HUES6 (cell line): ENCODE measurements at regions not wholly inside any gene's neighbourhood (a gene's known extent, or its start where the extent isn't known, plus 50 kb on each side); places are given as distances from the start of the nearest gene placed in this dataset.

ENCODE experiments used
- H3K27ac ChIP-seq: 2 replicates; pipeline ENCODE4 v1.7.0; 2013; ENCODE audit warnings: low read depth, mild to moderate bottlenecking, low read length, inconsistent platforms
- H3K27me3 ChIP-seq: 2 replicates; pipeline ENCODE4 v1.6.1; 2013; ENCODE audit warnings: low read length; ENCODE audit not compliant: control insufficient read depth, insufficient read depth
- H3K36me3 ChIP-seq: 2 replicates; pipeline ENCODE4 v1.6.1; 2013; ENCODE audit warnings: low read length; ENCODE audit not compliant: control insufficient read depth, insufficient read depth
- H3K4me1 ChIP-seq: 2 replicates; pipeline ENCODE4 v1.6.1; 2013; ENCODE audit warnings: low read length; ENCODE audit not compliant: control insufficient read depth, insufficient read depth
- H3K4me3 ChIP-seq: 2 replicates; pipeline ENCODE4 v1.5.1; 2013; ENCODE audit warnings: low read depth, low read length
- H3K9ac ChIP-seq: one replicate; pipeline ENCODE4 v1.6.1; 2013; ENCODE audit warnings: mild to moderate bottlenecking, low read length
- H3K9me3 ChIP-seq: 2 replicates; pipeline ENCODE4 v1.6.1; 2013; ENCODE audit warnings: low read depth, low read length; ENCODE audit not compliant: control insufficient read depth, insufficient read depth

DNA sequence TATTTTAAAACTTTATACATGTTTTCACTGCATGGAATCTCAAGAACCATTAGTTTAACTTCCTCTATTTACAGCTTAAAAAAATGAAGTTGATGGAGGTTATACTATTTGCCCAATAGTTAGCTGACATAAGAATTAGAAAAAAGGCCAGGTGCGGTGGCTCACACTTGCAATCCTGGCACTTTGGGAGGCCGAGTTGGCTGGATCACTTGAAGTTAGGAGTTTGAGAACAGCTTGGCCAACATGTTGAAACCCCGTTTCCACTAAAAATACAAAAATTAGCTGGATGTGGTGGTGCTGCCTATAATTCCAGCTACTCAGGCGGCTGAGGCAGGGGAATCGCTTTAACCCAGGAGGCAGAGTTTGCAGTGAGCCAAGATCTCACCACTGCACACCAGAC lies 125.1 kb upstream of the CDH19 start:
- no peak overlapping the region for H3K27ac ChIP-seq
- no peaks in the 10 kb centered on the region for H3K9me3 ChIP-seq
- no peaks in the 10 kb centered on the region for H3K27me3 ChIP-seq
- H3K36me3 ChIP-seq, result no peaks in the 10 kb centered on the region
- H3K9ac ChIP-seq, result no peak overlapping the region
- H3K4me3 ChIP-seq, result no peak overlapping the region
- H3K4me1 ChIP-seq, result no peaks in the 10 kb centered on the region

DNA sequence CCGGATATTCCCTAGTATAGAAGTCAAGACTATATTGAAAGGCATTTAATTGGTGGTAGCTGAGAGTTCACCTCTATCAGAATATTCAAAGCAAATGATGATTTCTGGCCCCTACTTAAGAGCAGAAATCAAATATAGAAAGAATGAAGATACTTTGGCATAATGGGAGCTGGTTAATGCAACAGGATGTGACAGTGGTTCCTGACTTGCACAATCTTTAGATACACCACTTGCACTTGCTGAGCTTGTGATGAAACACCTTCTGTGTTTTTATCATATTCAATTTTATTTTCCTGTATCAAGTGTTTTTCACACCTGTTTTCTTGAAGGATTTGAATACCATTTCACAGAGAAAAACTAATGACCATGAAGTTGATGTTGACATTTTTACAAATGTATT lies 124.1 kb upstream of the CDH19 start:
- Histone ChIP-seq H3K27ac (no peak overlapping the region), H3K4me3 (no peak overlapping the region), H3K36me3 (no peaks in the 10 kb centered on the region), H3K9ac (no peak overlapping the region), H3K27me3 (no peaks in the 10 kb centered on the region), H3K9me3 (no peaks in the 10 kb centered on the region), H3K4me1 (no peaks in the 10 kb centered on the region)

DNA sequence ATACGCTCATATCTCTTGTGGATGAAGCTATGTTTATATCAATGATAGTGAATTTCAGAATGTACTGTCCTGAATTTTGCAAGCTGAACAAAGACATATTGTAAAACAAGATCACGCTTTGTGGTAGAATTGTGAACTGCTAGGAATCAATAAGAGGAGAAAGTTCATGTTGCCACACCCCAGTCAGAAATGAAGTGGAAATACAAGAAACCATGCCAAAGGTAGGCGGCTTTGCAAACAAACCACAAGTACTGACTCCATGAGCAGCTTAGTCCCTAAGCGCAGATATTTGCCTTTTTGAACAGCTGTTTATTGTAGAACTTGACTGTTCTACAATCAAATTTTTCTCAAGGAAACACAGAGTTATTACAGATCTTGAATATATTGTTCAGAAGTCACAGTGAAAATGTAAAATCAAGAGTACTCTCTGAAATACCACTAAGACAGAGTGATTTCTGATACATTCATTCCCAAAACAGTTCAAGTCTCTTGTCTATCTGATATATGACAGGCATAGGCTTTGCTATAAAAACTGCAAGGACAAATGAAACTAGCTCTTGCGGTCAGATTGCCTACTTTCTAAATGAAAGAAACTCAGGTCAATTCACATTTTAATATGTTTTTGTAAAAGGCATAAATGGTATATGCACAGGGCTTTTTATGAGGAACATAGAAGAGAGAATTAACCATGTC lies 120.9 kb upstream of the CDH19 start:
- no peaks in the 10 kb centered on the region for H3K36me3 ChIP-seq
- H3K9ac ChIP-seq, result no peak overlapping the region
- no peaks in the 10 kb centered on the region for H3K9me3 ChIP-seq
- H3K27me3 ChIP-seq, result no peaks in the 10 kb centered on the region
- no peaks in the 10 kb centered on the region for H3K4me1 ChIP-seq
- no peak overlapping the region for H3K4me3 ChIP-seq
- no peak overlapping the region for H3K27ac ChIP-seq

DNA sequence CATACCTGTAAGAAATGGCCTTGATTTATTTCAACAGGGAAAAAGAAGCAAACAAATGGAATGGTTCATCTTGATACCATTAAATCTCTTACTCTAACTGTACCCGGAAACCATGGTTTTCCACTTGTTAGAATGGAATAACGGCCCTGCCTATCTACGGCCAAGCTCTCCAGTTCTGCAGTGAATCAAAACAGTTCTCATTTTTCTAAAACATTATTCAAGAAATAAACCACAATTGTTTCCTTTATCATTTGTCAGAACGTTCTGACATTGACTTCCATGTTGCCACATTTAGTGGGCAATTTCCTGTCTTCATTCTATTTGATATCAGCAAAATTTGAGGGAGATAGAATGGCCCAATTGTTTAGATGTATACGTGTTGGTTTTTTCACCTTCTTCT lies 118.8 kb upstream of the CDH19 start:
- Histone ChIP-seq H3K36me3 (no peaks in the 10 kb centered on the region), H3K4me1 (no peaks in the 10 kb centered on the region)

DNA sequence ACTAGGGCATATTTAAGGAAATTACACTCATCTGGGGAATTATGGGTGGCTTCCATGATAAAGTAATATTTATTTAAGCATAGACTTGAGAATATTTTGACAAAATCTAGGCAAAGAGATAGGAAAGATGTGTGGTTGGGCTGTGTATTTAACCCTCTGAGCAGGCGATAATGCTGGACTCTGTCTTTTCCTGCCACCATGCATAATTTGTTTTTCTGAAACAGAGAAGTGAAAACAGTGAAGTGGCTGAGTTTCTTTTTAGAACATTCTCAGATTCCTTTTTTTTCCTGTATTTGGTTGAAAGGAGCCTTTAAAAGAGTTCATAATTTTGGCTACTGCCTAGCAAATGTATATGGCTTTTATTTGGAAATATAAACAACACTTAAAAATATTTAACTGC lies 104.8 kb upstream of the CDH19 start:
- Histone ChIP-seq H3K4me3 (no peak overlapping the region), H3K36me3 (no peaks in the 10 kb centered on the region), H3K9ac (no peak overlapping the region), H3K9me3 (no peaks in the 10 kb centered on the region), H3K27me3 (no peaks in the 10 kb centered on the region), H3K27ac (no peak overlapping the region), H3K4me1 (no peaks in the 10 kb centered on the region)

More for the DNA sequence above, 118.8 kb upstream of the CDH19 start:
- Histone ChIP-seq H3K27ac (no peak overlapping the region), H3K9me3 (no peaks in the 10 kb centered on the region), H3K9ac (no peak overlapping the region), H3K27me3 (no peaks in the 10 kb centered on the region), H3K4me3 (no peak overlapping the region)

DNA sequence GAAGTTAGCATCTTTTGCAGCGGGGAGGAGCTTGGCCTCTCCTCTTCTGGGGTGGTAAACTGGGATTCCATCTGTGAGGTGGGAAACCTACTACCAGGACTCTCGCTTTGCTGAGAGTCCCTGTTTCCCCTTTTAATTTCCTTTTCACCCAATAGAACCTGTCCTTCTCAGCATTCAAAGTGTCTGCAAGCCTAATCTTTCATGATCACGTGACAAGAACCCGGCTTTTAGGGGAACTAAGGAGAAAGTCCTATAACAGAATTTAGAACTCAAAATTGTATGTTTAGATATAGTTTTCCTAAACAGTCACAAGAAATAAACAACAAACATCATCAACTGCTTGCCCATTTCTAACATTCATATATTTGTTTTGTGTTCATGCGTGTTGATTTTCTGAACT lies 103.6 kb upstream of the CDH19 start:
- Histone ChIP-seq H3K4me1 (no peaks in the 10 kb centered on the region), H3K27me3 (no peaks in the 10 kb centered on the region), H3K4me3 (no peak overlapping the region), H3K9me3 (no peaks in the 10 kb centered on the region), H3K27ac (no peak overlapping the region), H3K9ac (no peak overlapping the region), H3K36me3 (no peaks in the 10 kb centered on the region)

DNA sequence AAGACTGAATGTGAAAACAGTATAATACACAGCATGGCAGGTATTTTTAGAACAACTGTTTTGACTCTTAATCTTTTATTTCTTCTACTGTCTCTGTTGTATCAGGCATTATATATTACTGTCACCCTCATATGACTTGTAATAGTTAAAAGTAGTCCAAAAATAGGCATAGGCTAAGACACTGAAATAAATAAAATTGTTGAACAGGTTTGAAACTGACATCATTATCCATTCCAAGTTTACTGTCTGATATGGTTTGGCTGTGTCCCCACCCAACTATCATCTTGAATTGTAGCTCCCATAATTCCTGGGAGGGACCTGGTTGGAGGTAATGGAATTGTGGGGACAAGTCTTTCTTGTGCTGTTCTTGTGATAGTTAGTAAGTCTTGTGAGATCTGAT lies 91.4 kb upstream of the CDH19 start:
- no peak overlapping the region for H3K27ac ChIP-seq
- H3K9ac ChIP-seq, result no peak overlapping the region
- H3K4me3 ChIP-seq, result no peak overlapping the region
- no peaks in the 10 kb centered on the region for H3K27me3 ChIP-seq
- no peaks in the 10 kb centered on the region for H3K9me3 ChIP-seq
- H3K4me1 ChIP-seq, result no peaks in the 10 kb centered on the region
- no peaks in the 10 kb centered on the region for H3K36me3 ChIP-seq

DNA sequence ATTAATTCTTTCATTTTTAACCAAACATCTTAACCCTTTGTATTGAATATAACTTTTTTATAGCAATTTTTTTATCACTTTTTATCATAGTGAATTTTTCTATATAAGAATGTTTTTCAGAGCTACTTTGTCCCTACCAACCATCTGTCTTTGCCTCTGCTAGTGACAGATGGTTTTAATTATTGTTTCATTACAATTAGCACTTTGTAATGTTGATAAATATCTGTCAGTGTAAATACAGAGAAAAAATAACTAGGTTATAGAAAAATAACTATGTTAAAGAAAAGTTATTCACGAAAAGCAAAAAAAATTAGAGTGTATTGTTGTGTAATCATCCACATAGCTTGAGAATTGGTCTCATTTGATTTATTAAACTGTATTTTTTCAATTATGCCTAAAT lies 91.0 kb upstream of the CDH19 start:
- Histone ChIP-seq H3K9me3 (no peaks in the 10 kb centered on the region), H3K27ac (no peak overlapping the region), H3K27me3 (no peaks in the 10 kb centered on the region)

DNA sequence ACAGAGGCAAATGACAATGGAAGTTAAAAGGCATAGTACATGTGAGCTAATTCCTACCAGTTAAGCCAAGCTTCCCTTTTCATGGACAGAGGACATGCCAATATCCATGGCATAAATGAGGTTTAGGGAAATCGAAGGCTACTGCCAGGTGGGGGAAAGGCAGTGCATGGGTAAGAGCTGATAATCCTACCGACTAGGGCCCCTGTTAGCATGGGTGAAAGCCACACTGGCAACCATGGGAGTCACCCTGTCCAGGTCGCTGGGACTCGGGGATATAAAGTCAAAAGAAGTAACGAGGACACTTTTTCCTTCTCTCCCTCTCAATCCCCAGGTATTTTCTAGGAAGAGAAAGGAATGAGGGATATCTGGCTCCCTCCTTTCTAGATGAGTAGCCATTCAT lies 83.7 kb upstream of the CDH19 start:
- no peak overlapping the region for H3K4me3 ChIP-seq
- no peak overlapping the region for H3K27ac ChIP-seq
- no peak overlapping the region for H3K9ac ChIP-seq
- H3K9me3 ChIP-seq, result peaks cover 28% of the 10 kb centered on the region
- H3K4me1 ChIP-seq, result peaks cover 6% of the 10 kb centered on the region
- H3K36me3 ChIP-seq, result no peaks in the 10 kb centered on the region
- no peaks in the 10 kb centered on the region for H3K27me3 ChIP-seq

More for the DNA sequence above, 91.0 kb upstream of the CDH19 start:
- H3K9ac ChIP-seq, result no peak overlapping the region
- H3K4me3 ChIP-seq, result no peak overlapping the region
- H3K4me1 ChIP-seq, result no peaks in the 10 kb centered on the region
- H3K36me3 ChIP-seq, result no peaks in the 10 kb centered on the region

DNA sequence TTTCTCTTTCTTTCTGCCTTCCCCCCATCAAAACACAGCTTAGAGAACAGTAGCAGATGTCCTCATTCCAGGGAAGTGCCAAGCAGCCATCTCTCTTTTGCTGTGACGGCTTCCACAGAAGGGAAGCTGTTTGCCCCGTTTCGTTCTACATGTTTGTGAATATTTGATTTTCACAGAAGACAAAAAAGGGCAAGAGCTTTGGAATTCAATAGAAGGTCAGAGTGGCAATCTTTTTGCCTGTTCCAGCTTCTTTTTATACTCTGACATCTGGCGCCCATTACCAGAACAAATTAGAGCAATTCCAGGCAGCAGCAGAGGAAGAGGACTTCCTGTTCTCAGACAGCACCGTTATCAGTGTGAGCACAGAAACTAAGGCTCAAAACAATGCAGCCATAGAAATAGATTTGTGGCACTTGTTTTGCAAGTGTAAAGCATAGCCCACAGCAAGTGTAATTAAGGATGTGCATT lies 79.0 kb upstream of the CDH19 start:
- Histone ChIP-seq H3K27ac (no peak overlapping the region), H3K4me1 (peaks cover 7% of the 10 kb centered on the region), H3K36me3 (no peaks in the 10 kb centered on the region), H3K9ac (no peak overlapping the region), H3K9me3 (peaks cover 29% of the 10 kb centered on the region), H3K4me3 (no peak overlapping the region), H3K27me3 (no peaks in the 10 kb centered on the region)

DNA sequence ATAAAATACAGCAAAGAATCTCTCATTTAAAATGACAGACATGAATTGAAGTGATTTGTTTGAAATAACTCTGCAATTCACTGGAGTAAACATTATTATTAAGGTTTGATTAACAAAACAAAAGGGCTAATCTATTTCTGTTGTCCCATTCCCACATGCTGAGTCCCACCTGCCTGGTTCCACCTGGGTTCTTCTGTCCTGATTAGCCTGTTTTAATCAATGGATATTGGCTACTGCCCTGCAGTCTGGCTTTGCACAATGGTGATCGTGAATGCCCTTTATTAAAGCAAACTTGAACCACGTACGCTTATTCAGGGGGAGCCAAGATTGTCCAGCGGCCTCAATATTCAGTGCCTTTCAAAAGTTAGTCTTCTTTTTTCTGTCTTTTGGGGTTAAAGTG lies 72.8 kb upstream of the CDH19 start:
- H3K27me3 ChIP-seq, result no peaks in the 10 kb centered on the region
- H3K27ac ChIP-seq, result peak overlapping the region; percentile 18; the same call in 1 of the 2 replicates
- H3K4me3 ChIP-seq, result no peak overlapping the region
- peaks cover 10% of the 10 kb centered on the region for H3K9me3 ChIP-seq
- no peaks in the 10 kb centered on the region for H3K36me3 ChIP-seq
- no peak overlapping the region for H3K9ac ChIP-seq
- H3K4me1 ChIP-seq, result peaks cover 13% of the 10 kb centered on the region; the same call in 1 of the 2 replicates
